ENCODE measurements at regions not wholly inside any gene's neighbourhood (a gene's known extent, or its start where the extent isn't known, plus 50 kb on each side); places are given as distances from the start of the nearest gene placed in this dataset.

- no peak for TF ChIP-seq CTCF (IDR thresholded peaks at IDR 0.05 in 4 of 5, conservative IDR thresholded peaks at IDR 0.05 in 1 of 5)
- TF ChIP-seq POLR2A (IDR thresholded peaks at IDR 0.05) = no peak
These were observed 511.4 kb downstream of the PCNX1 start for GRCh38 chr14:71418532-71419245.

Measured in gastrocnemius medialis (tissue), 4 donors.